Dermis blood vessel endothelial cell (primary cell): ENCODE measurements at regions not wholly inside any gene's neighbourhood (a gene's known extent, or its start where the extent isn't known, plus 50 kb on each side); places are given as distances from the start of the nearest gene placed in this dataset.

Experiments used
- DNase-seq: peaks from one replicate; pipeline ENCODE4 v3.0.0; 2010

- no peak for DNase-seq
These were observed 57.1 kb upstream of the ATG10 start for GRCh38 chr5:81914696-81915095.

GRCh38 chr5:81912933-81913332 is 58.9 kb upstream of the ATG10 start:
- DNase-seq = no peak

GRCh38 chr5:81909677-81910076 is 62.1 kb upstream of the ATG10 start:
- no peak for DNase-seq

- DNase-seq = no peak
These were observed 63.1 kb upstream of the ATG10 start for GRCh38 chr5:81908771-81909170.

- DNase-seq = no peak
These were observed 63.8 kb upstream of the ATG10 start for GRCh38 chr5:81908044-81908443.

GRCh38 chr5:81907012-81907635 is 64.7 kb upstream of the ATG10 start:
- no peak for DNase-seq

GRCh38 chr5:81906086-81906485 is 65.7 kb upstream of the ATG10 start:
- no peak for DNase-seq

- no peak for DNase-seq
These were observed 67.0 kb upstream of the ATG10 start for GRCh38 chr5:81904861-81905260.

GRCh38 chr5:81904166-81904565 is 67.7 kb upstream of the ATG10 start:
- no peak for DNase-seq

GRCh38 chr5:81901586-81901985 is 70.2 kb upstream of the ATG10 start:
- DNase-seq = no peak

- no peak for DNase-seq
These were observed 72.7 kb upstream of the ATG10 start for GRCh38 chr5:81899123-81899522.

- DNase-seq = no peak
These were observed 73.4 kb upstream of the ATG10 start for GRCh38 chr5:81898403-81898802.

GRCh38 chr5:81896764-81897163 is 75.1 kb upstream of the ATG10 start:
- DNase-seq = no peak

GRCh38 chr5:81895307-81895706 is 76.5 kb upstream of the ATG10 start:
- no peak for DNase-seq

- DNase-seq = no peak
These were observed 77.9 kb upstream of the ATG10 start for GRCh38 chr5:81893961-81894360.

- no peak for DNase-seq
These were observed 87.0 kb upstream of the ATG10 start for GRCh38 chr5:81884871-81885270.

GRCh38 chr5:81883371-81883770 is 88.5 kb upstream of the ATG10 start:
- no peak for DNase-seq

- DNase-seq = no peak
These were observed 90.2 kb upstream of the ATG10 start for GRCh38 chr5:81881595-81881994.

GRCh38 chr5:81879936-81880335 is 91.9 kb upstream of the ATG10 start:
- no peak for DNase-seq

- DNase-seq = no peak
These were observed 93.5 kb upstream of the ATG10 start for GRCh38 chr5:81878333-81878732.

GRCh38 chr5:81866994-81867393 is 104.8 kb upstream of the ATG10 start:
- DNase-seq = no peak

GRCh38 chr5:81860778-81861177 is 109.9 kb upstream of the SSBP2 start:
- DNase-seq = no peak

GRCh38 chr5:81859624-81860023 is 108.7 kb upstream of the SSBP2 start:
- DNase-seq = no peak

- peak; percentile 53 for DNase-seq
These were observed 106.3 kb upstream of the SSBP2 start for GRCh38 chr5:81856948-81857928.
